ENCODE measurements at regions not wholly inside any gene's neighbourhood (a gene's known extent, or its start where the extent isn't known, plus 50 kb on each side); places are given as distances from the start of the nearest gene placed in this dataset.

- Histone ChIP-seq H2AFZ (no peak overlapping the region), H3K27ac (ENCODE audit: low read depth) (no peak overlapping the region), H3K36me3 (ENCODE audit: insufficient read depth) (no peaks in the 10 kb centered on the region), H3F3A (replicated peaks; ENCODE audit: low read depth) (no peaks in the 10 kb centered on the region), H4K20me1 (replicated peaks; ENCODE audit: insufficient read depth) (no peaks in the 10 kb centered on the region), H3K9me2 (ENCODE audit: insufficient read depth) (no peaks in the 10 kb centered on the region), H3K79me2 (replicated peaks; ENCODE audit: insufficient read depth) (no peaks in the 10 kb centered on the region), H3K4me3 (no peak overlapping the region), H3K4me1 (ENCODE audit: insufficient read depth) (no peaks in the 10 kb centered on the region), H3K4me2 (no peak overlapping the region), H3K27me3 (ENCODE audit: insufficient read depth) (no peaks in the 10 kb centered on the region)
- Mint-ChIP-seq H3K9me3 (peaks cover 10% of the 10 kb centered on the region), H3K4me1 (no peaks in the 10 kb centered on the region), H3K36me3 (ENCODE audit: low read depth) (peaks cover 3% of the 10 kb centered on the region; the same call in 1 of the 3 replicates), H3K27me3 (ENCODE audit: insufficient read depth, low read depth, poor library complexity) (no peaks in the 10 kb centered on the region), H3K27ac (no peak overlapping the region), H3K4me3 (no peak overlapping the region)
- DNase-seq (ENCODE audit: low spot score) (no peak), ATAC-seq (no peak)
- TF ChIP-seq CTCF (conservative IDR thresholded peaks at IDR 0.05; ENCODE audit: low read depth in 2 of 2) (no peak), JUNB (IDR thresholded peaks at IDR 0.05; ENCODE audit: unreplicated experiment) (no peak), REST (IDR thresholded peaks at IDR 0.05; ENCODE audit: unreplicated experiment) (no peak), STAT1 (IDR thresholded peaks at IDR 0.05; ENCODE audit: unreplicated experiment) (no peak), EZH2 (IDR thresholded peaks at IDR 0.05; ENCODE audit: low read depth, unreplicated experiment) (no peak), CREB1 (CRISPR knock-in tag; IDR thresholded peaks at IDR 0.05; ENCODE audit: low read depth) (no peak), EZH2phosphoT487 (IDR thresholded peaks at IDR 0.05; ENCODE audit: unreplicated experiment) (no peak)
- TF ChIP-seq, protein P1, sequence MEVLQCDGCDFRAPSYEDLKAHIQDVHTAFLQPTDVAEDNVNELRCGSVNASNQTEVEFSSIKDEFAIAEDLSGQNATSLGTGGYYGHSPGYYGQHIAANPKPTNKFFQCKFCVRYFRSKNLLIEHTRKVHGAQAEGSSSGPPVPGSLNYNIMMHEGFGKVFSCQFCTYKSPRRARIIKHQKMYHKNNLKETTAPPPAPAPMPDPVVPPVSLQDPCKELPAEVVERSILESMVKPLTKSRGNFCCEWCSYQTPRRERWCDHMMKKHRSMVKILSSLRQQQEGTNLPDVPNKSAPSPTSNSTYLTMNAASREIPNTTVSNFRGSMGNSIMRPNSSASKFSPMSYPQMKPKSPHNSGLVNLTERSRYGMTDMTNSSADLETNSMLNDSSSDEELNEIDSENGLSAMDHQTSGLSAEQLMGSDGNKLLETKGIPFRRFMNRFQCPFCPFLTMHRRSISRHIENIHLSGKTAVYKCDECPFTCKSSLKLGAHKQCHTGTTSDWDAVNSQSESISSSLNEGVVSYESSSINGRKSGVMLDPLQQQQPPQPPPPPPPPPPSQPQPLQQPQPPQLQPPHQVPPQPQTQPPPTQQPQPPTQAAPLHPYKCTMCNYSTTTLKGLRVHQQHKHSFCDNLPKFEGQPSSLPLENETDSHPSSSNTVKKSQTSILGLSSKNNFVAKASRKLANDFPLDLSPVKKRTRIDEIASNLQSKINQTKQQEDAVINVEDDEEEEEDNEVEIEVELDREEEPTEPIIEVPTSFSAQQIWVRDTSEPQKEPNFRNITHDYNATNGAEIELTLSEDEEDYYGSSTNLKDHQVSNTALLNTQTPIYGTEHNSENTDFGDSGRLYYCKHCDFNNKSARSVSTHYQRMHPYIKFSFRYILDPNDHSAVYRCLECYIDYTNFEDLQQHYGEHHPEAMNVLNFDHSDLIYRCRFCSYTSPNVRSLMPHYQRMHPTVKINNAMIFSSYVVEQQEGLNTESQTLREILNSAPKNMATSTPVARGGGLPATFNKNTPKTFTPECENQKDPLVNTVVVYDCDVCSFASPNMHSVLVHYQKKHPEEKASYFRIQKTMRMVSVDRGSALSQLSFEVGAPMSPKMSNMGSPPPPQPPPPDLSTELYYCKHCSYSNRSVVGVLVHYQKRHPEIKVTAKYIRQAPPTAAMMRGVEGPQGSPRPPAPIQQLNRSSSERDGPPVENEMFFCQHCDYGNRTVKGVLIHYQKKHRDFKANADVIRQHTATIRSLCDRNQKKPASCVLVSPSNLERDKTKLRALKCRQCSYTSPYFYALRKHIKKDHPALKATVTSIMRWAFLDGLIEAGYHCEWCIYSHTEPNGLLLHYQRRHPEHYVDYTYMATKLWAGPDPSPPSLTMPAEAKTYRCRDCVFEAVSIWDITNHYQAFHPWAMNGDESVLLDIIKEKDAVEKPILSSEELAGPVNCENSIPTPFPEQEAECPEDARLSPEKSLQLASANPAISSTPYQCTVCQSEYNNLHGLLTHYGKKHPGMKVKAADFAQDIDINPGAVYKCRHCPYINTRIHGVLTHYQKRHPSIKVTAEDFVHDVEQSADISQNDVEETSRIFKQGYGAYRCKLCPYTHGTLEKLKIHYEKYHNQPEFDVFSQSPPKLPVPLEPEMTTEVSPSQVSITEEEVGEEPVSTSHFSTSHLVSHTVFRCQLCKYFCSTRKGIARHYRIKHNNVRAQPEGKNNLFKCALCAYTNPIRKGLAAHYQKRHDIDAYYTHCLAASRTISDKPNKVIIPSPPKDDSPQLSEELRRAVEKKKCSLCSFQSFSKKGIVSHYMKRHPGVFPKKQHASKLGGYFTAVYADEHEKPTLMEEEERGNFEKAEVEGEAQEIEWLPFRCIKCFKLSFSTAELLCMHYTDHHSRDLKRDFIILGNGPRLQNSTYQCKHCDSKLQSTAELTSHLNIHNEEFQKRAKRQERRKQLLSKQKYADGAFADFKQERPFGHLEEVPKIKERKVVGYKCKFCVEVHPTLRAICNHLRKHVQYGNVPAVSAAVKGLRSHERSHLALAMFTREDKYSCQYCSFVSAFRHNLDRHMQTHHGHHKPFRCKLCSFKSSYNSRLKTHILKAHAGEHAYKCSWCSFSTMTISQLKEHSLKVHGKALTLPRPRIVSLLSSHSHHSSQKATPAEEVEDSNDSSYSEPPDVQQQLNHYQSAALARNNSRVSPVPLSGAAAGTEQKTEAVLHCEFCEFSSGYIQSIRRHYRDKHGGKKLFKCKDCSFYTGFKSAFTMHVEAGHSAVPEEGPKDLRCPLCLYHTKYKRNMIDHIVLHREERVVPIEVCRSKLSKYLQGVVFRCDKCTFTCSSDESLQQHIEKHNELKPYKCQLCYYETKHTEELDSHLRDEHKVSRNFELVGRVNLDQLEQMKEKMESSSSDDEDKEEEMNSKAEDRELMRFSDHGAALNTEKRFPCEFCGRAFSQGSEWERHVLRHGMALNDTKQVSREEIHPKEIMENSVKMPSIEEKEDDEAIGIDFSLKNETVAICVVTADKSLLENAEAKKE (CRISPR knock-in tag; IDR thresholded peaks at IDR 0.05) = no peak
Observed at GRCh38 chr3:118348169-118348557, 686.5 kb downstream of the IGSF11 start.

Data from GM23338 (cell line).